Iris pigment epithelial cell (primary cell): ENCODE measurements at regions not wholly inside any gene's neighbourhood (a gene's known extent, or its start where the extent isn't known, plus 50 kb on each side); places are given as distances from the start of the nearest gene placed in this dataset.
"Not testable (repeated sequence)": the region's sequence is repeated elsewhere in the genome, so short reads cannot be mapped to it uniquely, and the experiment has no call there.

ENCODE experiments used
- DNase-seq: peaks from one replicate; pipeline ENCODE4 v3.0.0-alpha.2; 2011; ENCODE audit warnings: low read depth

- not testable (repeated sequence) for DNase-seq
These were observed 73.5 kb downstream of the NPIPA8 start for GRCh38 chr16:18263046-18263445.

GRCh38 chr16:18261848-18262247 lies 74.7 kb downstream of the NPIPA8 start:
- DNase-seq = not testable (repeated sequence)

GRCh38 chr16:18259496-18260176 lies 76.9 kb downstream of the NPIPA8 start:
- DNase-seq = not testable (repeated sequence)

- not testable (repeated sequence) for DNase-seq
These were observed 83.6 kb downstream of the NPIPA8 start for GRCh38 chr16:18252943-18253342.

GRCh38 chr16:18230505-18230904 lies 106.0 kb downstream of the NPIPA8 start:
- not testable (repeated sequence) for DNase-seq

GRCh38 chr16:18222054-18223009 lies 114.2 kb downstream of the NPIPA8 start:
- DNase-seq = not testable (repeated sequence)

- DNase-seq = not testable (repeated sequence)
These were observed 118.8 kb downstream of the NPIPA8 start for GRCh38 chr16:18217741-18218140.

- not testable (repeated sequence) for DNase-seq
These were observed 119.7 kb downstream of the NPIPA8 start for GRCh38 chr16:18216814-18217213.

GRCh38 chr16:18213810-18214209 lies 122.7 kb downstream of the NPIPA8 start:
- DNase-seq = not testable (repeated sequence)

GRCh38 chr16:18211505-18211904 lies 125.0 kb downstream of the NPIPA8 start:
- not testable (repeated sequence) for DNase-seq

GRCh38 chr16:18204786-18205185 lies 131.8 kb downstream of the NPIPA8 start:
- DNase-seq = not testable (repeated sequence)

- DNase-seq = not testable (repeated sequence)
These were observed 132.2 kb downstream of the NPIPA8 start for GRCh38 chr16:18204309-18204708.

GRCh38 chr16:18201511-18201910 lies 135.0 kb downstream of the NPIPA8 start:
- DNase-seq = not testable (repeated sequence)

GRCh38 chr16:18192389-18192788 lies 144.1 kb downstream of the NPIPA8 start:
- DNase-seq = not testable (repeated sequence)

- not testable (repeated sequence) for DNase-seq
These were observed 146.4 kb downstream of the NPIPA8 start for GRCh38 chr16:18190179-18190578.

- DNase-seq = not testable (repeated sequence)
These were observed 151.8 kb downstream of the NPIPA8 start for GRCh38 chr16:18184755-18185154.

- not testable (repeated sequence) for DNase-seq
These were observed 155.5 kb downstream of the NPIPA8 start for GRCh38 chr16:18181028-18181427.

- DNase-seq = not testable (repeated sequence)
These were observed 162.5 kb downstream of the NPIPA8 start for GRCh38 chr16:18173945-18174497.

GRCh38 chr16:18162293-18162692 lies 174.2 kb downstream of the NPIPA8 start:
- not testable (repeated sequence) for DNase-seq

GRCh38 chr16:18161224-18161623 lies 175.3 kb downstream of the NPIPA8 start:
- DNase-seq = not testable (repeated sequence)

- not testable (repeated sequence) for DNase-seq
These were observed 177.4 kb downstream of the NPIPA8 start for GRCh38 chr16:18159185-18159584.

GRCh38 chr16:18157854-18158253 lies 178.7 kb downstream of the NPIPA8 start:
- not testable (repeated sequence) for DNase-seq
